ENCODE measurements at regions not wholly inside any gene's neighbourhood (a gene's known extent, or its start where the extent isn't known, plus 50 kb on each side); places are given as distances from the start of the nearest gene placed in this dataset.

- no peak overlapping the region for H3K4me3 ChIP-seq (ENCODE audit: low read depth in 2 of 2, low read length in 2 of 2)
- no peak for ATAC-seq
- POLR2A ChIA-PET, result no interaction called here
- H3K36me3 ChIP-seq (ENCODE audit: control insufficient read depth, insufficient read depth, low read length), result no peaks in the 10 kb centered on the region
- H3K9me3 ChIP-seq (ENCODE audit: control insufficient read depth, insufficient read depth, low read depth, low read length), result no peaks in the 10 kb centered on the region
- no TSS peak for BruUV-seq (replicated peaks)
- DNase-seq (ENCODE audit: low read depth, low spot score), result no peak
- CTCF ChIA-PET, result no interaction called here
- no peak for TF ChIP-seq CTCF (IDR thresholded peaks at IDR 0.05)
- no peak for TF ChIP-seq POLR2AphosphoS5 (IDR thresholded peaks at IDR 0.05; ENCODE audit: low read depth, low read length)
- TF ChIP-seq SIN3A (IDR thresholded peaks at IDR 0.05; ENCODE audit: borderline replicate concordance, insufficient read depth, low read depth, low read length), result no peak
- TF ChIP-seq REST (IDR thresholded peaks at IDR 0.05; ENCODE audit: insufficient read depth in 1 of 2, low read depth in 2 of 2, low read length in 1 of 2), result no peak
- TF ChIP-seq TCF7L2 (IDR thresholded peaks at IDR 0.05; ENCODE audit: low read depth, low read length), result no peak
- in situ Hi-C loops (cut with HindIII; ENCODE audit: low pct_unique_long_range_greater_than_20kb, low sequenced_read_pairs) (no loop called here), intact Hi-C loops (cut with micrococcal nuclease; ENCODE audit: unreplicated experiment) (no loop called here)
- H3K4me1 ChIP-seq (ENCODE audit: control insufficient read depth, insufficient read depth, low read length), result no peaks in the 10 kb centered on the region
- no peaks in the 10 kb centered on the region for H3K27me3 ChIP-seq (ENCODE audit: control insufficient read depth, insufficient read depth, low read length)
- no peak overlapping the region for H3K27ac ChIP-seq (ENCODE audit: low read length)
These were observed 63.7 kb upstream of the SACS start for GRCh38 chr13:23497191-23497590.

GRCh38 chr13:23500849-23501248 lies 67.3 kb upstream of the SACS start:
- no peak overlapping the region for H3K4me3 ChIP-seq (ENCODE audit: low read depth in 2 of 2, low read length in 2 of 2)
- no TSS peak for BruUV-seq (replicated peaks)
- no peak for ATAC-seq
- in situ Hi-C loops (cut with HindIII; ENCODE audit: low pct_unique_long_range_greater_than_20kb, low sequenced_read_pairs) (no loop called here), intact Hi-C loops (cut with micrococcal nuclease; ENCODE audit: unreplicated experiment) (no loop called here)
- DNase-seq (ENCODE audit: low read depth, low spot score), result no peak
- H3K9me3 ChIP-seq (ENCODE audit: control insufficient read depth, insufficient read depth, low read depth, low read length), result no peaks in the 10 kb centered on the region
- no peaks in the 10 kb centered on the region for H3K4me1 ChIP-seq (ENCODE audit: control insufficient read depth, insufficient read depth, low read length)
- TF ChIP-seq SIN3A (IDR thresholded peaks at IDR 0.05; ENCODE audit: borderline replicate concordance, insufficient read depth, low read depth, low read length) (no peak), TCF7L2 (IDR thresholded peaks at IDR 0.05; ENCODE audit: low read depth, low read length) (no peak), CTCF (IDR thresholded peaks at IDR 0.05) (no peak), POLR2AphosphoS5 (IDR thresholded peaks at IDR 0.05; ENCODE audit: low read depth, low read length) (no peak), REST (IDR thresholded peaks at IDR 0.05; ENCODE audit: insufficient read depth in 1 of 2, low read depth in 2 of 2, low read length in 1 of 2) (no peak)
- CTCF ChIA-PET, result no interaction called here
- H3K27me3 ChIP-seq (ENCODE audit: control insufficient read depth, insufficient read depth, low read length), result no peaks in the 10 kb centered on the region
- POLR2A ChIA-PET, result interaction anchor here (0.5 kb wide), 1 partner anchor 381 kb away, joined by 4 read pairs; no protein-coding TSS in a partner anchor
- H3K27ac ChIP-seq (ENCODE audit: low read length), result no peak overlapping the region
- H3K36me3 ChIP-seq (ENCODE audit: control insufficient read depth, insufficient read depth, low read length), result no peaks in the 10 kb centered on the region
